Fibroblast of the conjunctiva (primary cell): ENCODE measurements at regions not wholly inside any gene's neighbourhood (a gene's known extent, or its start where the extent isn't known, plus 50 kb on each side); places are given as distances from the start of the nearest gene placed in this dataset.

Experiments
- DNase-seq: peaks from one replicate; pipeline ENCODE4 v3.0.0-alpha.2; 2010; ENCODE audit warnings: low read depth

- DNase-seq = no peak
Observed at GRCh38 chr1:187237542-187237941, 408.8 kb downstream of the PLA2G4A start.

GRCh38 chr1:187241971-187242370 lies 413.2 kb downstream of the PLA2G4A start:
- DNase-seq = no peak

- no peak for DNase-seq
Observed at GRCh38 chr1:187244623-187245022, 415.9 kb downstream of the PLA2G4A start.

GRCh38 chr1:187245201-187245600 lies 416.5 kb downstream of the PLA2G4A start:
- DNase-seq = no peak

- DNase-seq = no peak
Observed at GRCh38 chr1:187249196-187249595, 420.4 kb downstream of the PLA2G4A start.

- DNase-seq = no peak
Observed at GRCh38 chr1:187252923-187253322, 424.2 kb downstream of the PLA2G4A start.

GRCh38 chr1:187257476-187257875 lies 428.7 kb downstream of the PLA2G4A start:
- no peak for DNase-seq

GRCh38 chr1:187261637-187262036 lies 432.9 kb downstream of the PLA2G4A start:
- no peak for DNase-seq

- no peak for DNase-seq
Observed at GRCh38 chr1:187262731-187263130, 434.0 kb downstream of the PLA2G4A start.

GRCh38 chr1:187264995-187265602 lies 436.4 kb downstream of the PLA2G4A start:
- DNase-seq = peak; percentile 40

GRCh38 chr1:187266051-187266450 lies 437.3 kb downstream of the PLA2G4A start:
- no peak for DNase-seq

GRCh38 chr1:187267827-187268226 lies 439.1 kb downstream of the PLA2G4A start:
- no peak for DNase-seq

GRCh38 chr1:187270256-187270655 lies 441.5 kb downstream of the PLA2G4A start:
- no peak for DNase-seq

GRCh38 chr1:187275346-187275745 lies 446.6 kb downstream of the PLA2G4A start:
- DNase-seq = no peak

- DNase-seq = no peak
Observed at GRCh38 chr1:187275985-187276575, 447.3 kb downstream of the PLA2G4A start.

GRCh38 chr1:187276677-187277076 lies 447.9 kb downstream of the PLA2G4A start:
- no peak for DNase-seq

GRCh38 chr1:187280031-187280430 lies 451.3 kb downstream of the PLA2G4A start:
- no peak for DNase-seq

GRCh38 chr1:187281085-187281484 lies 452.3 kb downstream of the PLA2G4A start:
- DNase-seq = no peak

- no peak for DNase-seq
Observed at GRCh38 chr1:187283984-187284383, 455.2 kb downstream of the PLA2G4A start.

GRCh38 chr1:187294421-187295201 lies 465.9 kb downstream of the PLA2G4A start:
- no peak for DNase-seq

- no peak for DNase-seq
Observed at GRCh38 chr1:187300081-187300480, 471.3 kb downstream of the PLA2G4A start.

- no peak for DNase-seq
Observed at GRCh38 chr1:187306710-187307415, 478.1 kb downstream of the PLA2G4A start.
